ENCODE measurements at regions not wholly inside any gene's neighbourhood (a gene's known extent, or its start where the extent isn't known, plus 50 kb on each side); places are given as distances from the start of the nearest gene placed in this dataset.

- Mint-ChIP-seq H3K9me3 (peaks cover 29% of the 10 kb centered on the region), H3K27me3 (no peaks in the 10 kb centered on the region), H3K4me1 (no peaks in the 10 kb centered on the region), H3K27ac (ENCODE audit: low read depth) (no peak overlapping the region), H3K36me3 (ENCODE audit: insufficient read depth) (no peaks in the 10 kb centered on the region), H3K4me3 (no peak overlapping the region)
- DNase-seq (ENCODE audit: low spot score in 2 of 2) (no peak), ATAC-seq (replicated peaks; ENCODE audit: extremely low read depth, poor library complexity, severe bottlenecking) (no peak)
Observed at GRCh38 chr18:38033282-38033681, 467.7 kb upstream of the CELF4 start.

GRCh38 chr18:38032516-38032915 lies 466.9 kb upstream of the CELF4 start:
- no peak overlapping the region for H3K4me3 Mint-ChIP-seq
- no peaks in the 10 kb centered on the region for H3K36me3 Mint-ChIP-seq (ENCODE audit: insufficient read depth)
- H3K9me3 Mint-ChIP-seq, result peaks cover 29% of the 10 kb centered on the region
- no peaks in the 10 kb centered on the region for H3K4me1 Mint-ChIP-seq
- no peak for ATAC-seq (replicated peaks; ENCODE audit: extremely low read depth, poor library complexity, severe bottlenecking)
- H3K27ac Mint-ChIP-seq (ENCODE audit: low read depth), result no peak overlapping the region
- DNase-seq (ENCODE audit: low spot score in 2 of 2), result no peak
- H3K27me3 Mint-ChIP-seq, result no peaks in the 10 kb centered on the region

GRCh38 chr18:38028946-38029345 lies 463.3 kb upstream of the CELF4 start:
- Mint-ChIP-seq H3K4me1 (no peaks in the 10 kb centered on the region), H3K9me3 (peaks cover 16% of the 10 kb centered on the region), H3K27me3 (no peaks in the 10 kb centered on the region), H3K27ac (ENCODE audit: low read depth) (no peak overlapping the region), H3K4me3 (no peak overlapping the region), H3K36me3 (ENCODE audit: insufficient read depth) (no peaks in the 10 kb centered on the region)
- ATAC-seq (replicated peaks; ENCODE audit: extremely low read depth, poor library complexity, severe bottlenecking), result no peak
- no peak for DNase-seq (ENCODE audit: low spot score in 2 of 2)

GRCh38 chr18:38025433-38026038 lies 459.9 kb upstream of the CELF4 start:
- no peak overlapping the region for H3K4me3 Mint-ChIP-seq
- no peak overlapping the region for H3K27ac Mint-ChIP-seq (ENCODE audit: low read depth)
- no peaks in the 10 kb centered on the region for H3K27me3 Mint-ChIP-seq
- no peaks in the 10 kb centered on the region for H3K4me1 Mint-ChIP-seq
- DNase-seq (ENCODE audit: low spot score in 2 of 2) (no peak), ATAC-seq (replicated peaks; ENCODE audit: extremely low read depth, poor library complexity, severe bottlenecking) (no peak)
- no peaks in the 10 kb centered on the region for H3K36me3 Mint-ChIP-seq (ENCODE audit: insufficient read depth)
- H3K9me3 Mint-ChIP-seq, result peaks cover 12% of the 10 kb centered on the region

- H3K27me3 Mint-ChIP-seq, result no peaks in the 10 kb centered on the region
- ATAC-seq (replicated peaks; ENCODE audit: extremely low read depth, poor library complexity, severe bottlenecking), result no peak
Observed at GRCh38 chr18:38023871-38024270, 458.3 kb upstream of the CELF4 start.

GRCh38 chr18:38022234-38022633 lies 456.6 kb upstream of the CELF4 start:
- H3K9me3 Mint-ChIP-seq, result peaks cover 6% of the 10 kb centered on the region
- no peaks in the 10 kb centered on the region for H3K27me3 Mint-ChIP-seq
- no peak overlapping the region for H3K4me3 Mint-ChIP-seq
- no peak for DNase-seq (ENCODE audit: low spot score in 2 of 2)
- H3K36me3 Mint-ChIP-seq (ENCODE audit: insufficient read depth), result no peaks in the 10 kb centered on the region
- no peak for ATAC-seq (replicated peaks; ENCODE audit: extremely low read depth, poor library complexity, severe bottlenecking)
- H3K27ac Mint-ChIP-seq (ENCODE audit: low read depth), result no peak overlapping the region
- H3K4me1 Mint-ChIP-seq, result no peaks in the 10 kb centered on the region

More at GRCh38 chr18:38023871-38024270, 458.3 kb upstream of the CELF4 start:
- H3K36me3 Mint-ChIP-seq (ENCODE audit: insufficient read depth), result no peaks in the 10 kb centered on the region
- H3K27ac Mint-ChIP-seq (ENCODE audit: low read depth), result no peak overlapping the region
- H3K9me3 Mint-ChIP-seq, result peaks cover 6% of the 10 kb centered on the region
- H3K4me3 Mint-ChIP-seq, result no peak overlapping the region
- DNase-seq (ENCODE audit: low spot score in 2 of 2), result no peak
- H3K4me1 Mint-ChIP-seq, result no peaks in the 10 kb centered on the region

GRCh38 chr18:38019292-38019691 lies 453.7 kb upstream of the CELF4 start:
- H3K27me3 Mint-ChIP-seq, result no peaks in the 10 kb centered on the region
- ATAC-seq (replicated peaks; ENCODE audit: extremely low read depth, poor library complexity, severe bottlenecking), result no peak
- no peaks in the 10 kb centered on the region for H3K4me1 Mint-ChIP-seq
- H3K9me3 Mint-ChIP-seq, result peaks cover 15% of the 10 kb centered on the region
- H3K4me3 Mint-ChIP-seq, result no peak overlapping the region
- no peak for DNase-seq (ENCODE audit: low spot score in 2 of 2)
- H3K36me3 Mint-ChIP-seq (ENCODE audit: insufficient read depth), result no peaks in the 10 kb centered on the region
- H3K27ac Mint-ChIP-seq (ENCODE audit: low read depth), result no peak overlapping the region

GRCh38 chr18:38010971-38011857 lies 445.6 kb upstream of the CELF4 start:
- Mint-ChIP-seq H3K36me3 (ENCODE audit: insufficient read depth) (no peaks in the 10 kb centered on the region), H3K27me3 (no peaks in the 10 kb centered on the region), H3K4me1 (no peaks in the 10 kb centered on the region), H3K4me3 (no peak overlapping the region), H3K27ac (ENCODE audit: low read depth) (no peak overlapping the region), H3K9me3 (peaks cover 21% of the 10 kb centered on the region)
- no peak for DNase-seq (ENCODE audit: low spot score in 2 of 2)
- no peak for ATAC-seq (replicated peaks; ENCODE audit: extremely low read depth, poor library complexity, severe bottlenecking)

- H3K9me3 Mint-ChIP-seq, result peaks cover 14% of the 10 kb centered on the region
- H3K27ac Mint-ChIP-seq (ENCODE audit: low read depth), result no peak overlapping the region
- no peaks in the 10 kb centered on the region for H3K27me3 Mint-ChIP-seq
- no peaks in the 10 kb centered on the region for H3K4me1 Mint-ChIP-seq
- no peak overlapping the region for H3K4me3 Mint-ChIP-seq
- ATAC-seq (replicated peaks; ENCODE audit: extremely low read depth, poor library complexity, severe bottlenecking) (no peak), DNase-seq (ENCODE audit: low spot score in 2 of 2) (no peak)
- no peaks in the 10 kb centered on the region for H3K36me3 Mint-ChIP-seq (ENCODE audit: insufficient read depth)
Observed at GRCh38 chr18:38010037-38010436, 444.4 kb upstream of the CELF4 start.

GRCh38 chr18:38009320-38009719 lies 443.7 kb upstream of the CELF4 start:
- no peaks in the 10 kb centered on the region for H3K4me1 Mint-ChIP-seq
- DNase-seq (ENCODE audit: low spot score in 2 of 2), result no peak
- peaks cover 14% of the 10 kb centered on the region for H3K9me3 Mint-ChIP-seq
- H3K4me3 Mint-ChIP-seq, result no peak overlapping the region
- no peak for ATAC-seq (replicated peaks; ENCODE audit: extremely low read depth, poor library complexity, severe bottlenecking)
- no peaks in the 10 kb centered on the region for H3K36me3 Mint-ChIP-seq (ENCODE audit: insufficient read depth)
- no peak overlapping the region for H3K27ac Mint-ChIP-seq (ENCODE audit: low read depth)
- no peaks in the 10 kb centered on the region for H3K27me3 Mint-ChIP-seq

- ATAC-seq (replicated peaks; ENCODE audit: extremely low read depth, poor library complexity, severe bottlenecking) (no peak), DNase-seq (ENCODE audit: low spot score in 2 of 2) (no peak)
- Mint-ChIP-seq H3K4me3 (no peak overlapping the region), H3K27ac (ENCODE audit: low read depth) (no peak overlapping the region), H3K4me1 (no peaks in the 10 kb centered on the region), H3K27me3 (no peaks in the 10 kb centered on the region), H3K36me3 (ENCODE audit: insufficient read depth) (no peaks in the 10 kb centered on the region), H3K9me3 (peaks cover 21% of the 10 kb centered on the region)
Observed at GRCh38 chr18:38007676-38008330, 442.2 kb upstream of the CELF4 start.

- H3K4me3 Mint-ChIP-seq, result no peak overlapping the region
- DNase-seq (ENCODE audit: low spot score in 2 of 2) (no peak), ATAC-seq (replicated peaks; ENCODE audit: extremely low read depth, poor library complexity, severe bottlenecking) (no peak)
- peaks cover 17% of the 10 kb centered on the region for H3K9me3 Mint-ChIP-seq
- no peak overlapping the region for H3K27ac Mint-ChIP-seq (ENCODE audit: low read depth)
- no peaks in the 10 kb centered on the region for H3K4me1 Mint-ChIP-seq
- H3K36me3 Mint-ChIP-seq (ENCODE audit: insufficient read depth), result no peaks in the 10 kb centered on the region
- H3K27me3 Mint-ChIP-seq, result no peaks in the 10 kb centered on the region
Observed at GRCh38 chr18:38007026-38007425, 441.4 kb upstream of the CELF4 start.

- no peak for DNase-seq (ENCODE audit: low spot score in 2 of 2)
- Mint-ChIP-seq H3K36me3 (ENCODE audit: insufficient read depth) (no peaks in the 10 kb centered on the region), H3K27me3 (no peaks in the 10 kb centered on the region), H3K27ac (ENCODE audit: low read depth) (no peak overlapping the region), H3K4me3 (no peak overlapping the region), H3K4me1 (no peaks in the 10 kb centered on the region), H3K9me3 (peaks cover 14% of the 10 kb centered on the region)
- ATAC-seq (replicated peaks; ENCODE audit: extremely low read depth, poor library complexity, severe bottlenecking), result no peak
Observed at GRCh38 chr18:38006541-38006940, 440.9 kb upstream of the CELF4 start.

All from central memory CD8-positive, alpha-beta T cell (primary cell).